HCT116 (cell line): ENCODE measurements at regions not wholly inside any gene's neighbourhood (a gene's known extent, or its start where the extent isn't known, plus 50 kb on each side); places are given as distances from the start of the nearest gene placed in this dataset.

Source experiments
- ATAC-seq: fragments of 200-7000 bp; cut with Tn5 transposase; 2 replicates; pipeline ENCODE4 v1.9.1; 2020; ENCODE audit warnings: mild to moderate bottlenecking, moderate library complexity
- BruUV-seq: library from RNA; stranded (reverse); fragments of 400-500 nt; replicated peaks from 2 replicates; lab custom pipeline; 2021; lab: Mats Ljungman, UMichigan
- CTCF ChIA-PET: fragments of 300-600 bp; sonication (Branson Sonifier 250); formaldehyde crosslinking; loops from one replicate; lab custom pipeline; 2021; ENCODE audit warnings: antibody characterized with exemption; lab: Charles Lee
- POLR2A ChIA-PET: fragments of 300-600, 350-600 bp; sonication (Branson Sonifier 250); formaldehyde crosslinking; loops from one replicate; lab custom pipeline; 2021; ENCODE audit warnings: antibody characterized with exemption; lab: Charles Lee
- RAD21 ChIA-PET, 2 experiments: fragments of 300-600 bp; sonication (Branson Sonifier 250); formaldehyde crosslinking; loops; one replicate each; lab custom pipeline; 2023; ENCODE audit warnings: low total read pairs in 2 of 2; ENCODE audit not compliant: uncharacterized antibody in 2 of 2, unreplicated experiment in 2 of 2, low non-redundant PET in 1 of 2; lab: Charles Lee
- DNase-seq: peaks from one replicate; pipeline ENCODE4 v3.0.0-alpha.2; 2010; ENCODE audit warnings: low read depth, low spot score
- H2AFZ ChIP-seq: fragments of 200-600 bp; shearing (Covaris generic), sonication (generic); 2 replicates; pipeline ENCODE4 v1.6.1; 2017; ENCODE audit warnings: low read depth, mixed run types, mixed read lengths, antibody characterized with exemption, low read length; ENCODE audit not compliant: poor library complexity, severe bottlenecking
- H3K27ac ChIP-seq: 2 replicates; pipeline ENCODE4 v1.5.1; 2012; ENCODE audit warnings: low read depth, low read length
- H3K27me3 ChIP-seq: fragments of 200-600 bp; sonication (generic); 2 replicates; pipeline ENCODE4 v1.6.1; 2016; ENCODE audit warnings: mixed run types, low read length, mixed read lengths; ENCODE audit not compliant: insufficient read depth
- H3K36me3 ChIP-seq, 2 experiments: fragments of 200-500 bp in 1 of 2; fragments of 200-600 bp in 1 of 2; sonication (Bioruptor generic) in 1 of 2; sonication (generic) in 1 of 2; 2 replicates each; pipeline versions ENCODE4 v1.5.1 to v1.6.1; 2014 to 2016; ENCODE audit warnings: low read length in 2 of 2, inconsistent platforms in 1 of 2, mixed read lengths in 1 of 2, mixed run types in 1 of 2; ENCODE audit not compliant: insufficient read depth in 2 of 2, control insufficient read depth in 1 of 2
- H3K4me1 ChIP-seq, 2 experiments: fragments of 200-600 bp in 1 of 2; sonication (generic) in 1 of 2; 2 replicates each; pipeline versions ENCODE4 v1.5.1 to v1.6.1; 2012 to 2017; ENCODE audit warnings: low read length in 2 of 2, inconsistent platforms in 1 of 2, mild to moderate bottlenecking in 1 of 2, mixed read lengths in 1 of 2, mixed run types in 1 of 2, moderate library complexity in 1 of 2; ENCODE audit not compliant: insufficient read depth in 2 of 2, control insufficient read depth in 1 of 2
- H3K4me2 ChIP-seq: fragments of 200-600 bp; sonication (generic); 2 replicates; pipeline ENCODE4 v1.6.1; 2017; ENCODE audit warnings: mixed run types, low read length, mixed read lengths
- H3K4me3 ChIP-seq, 2 experiments: fragments of 200-600 bp in 1 of 2; sonication (generic) in 1 of 2; replicated peaks in 1 of 2; 2 replicates each; pipeline ENCODE4 v1.5.1; 2011 to 2016; ENCODE audit warnings: low read length in 2 of 2, control low read depth in 1 of 2, low read depth in 1 of 2, mild to moderate bottlenecking in 1 of 2, mixed read lengths in 1 of 2, mixed run types in 1 of 2
- H3K79me2 ChIP-seq: fragments of 200-600 bp; sonication (generic); 2 replicates; pipeline ENCODE4 v1.6.1; 2017; ENCODE audit warnings: mild to moderate bottlenecking, mixed run types, low read length, moderate library complexity, mixed read lengths; ENCODE audit not compliant: insufficient read depth
- H3K9ac ChIP-seq: fragments of 200-600 bp; sonication (generic); 2 replicates; pipeline ENCODE4 v1.6.1; 2016; ENCODE audit warnings: low read length, mixed read lengths
- H3K9me2 ChIP-seq: fragments of 200-600 bp; sonication (generic), shearing (Covaris generic); 2 replicates; pipeline ENCODE4 v1.6.1; 2017; ENCODE audit warnings: mixed run types, mild to moderate bottlenecking, moderate library complexity; ENCODE audit not compliant: insufficient read depth
- H3K9me3 ChIP-seq, 2 experiments: fragments of 200-500 bp in 1 of 2; fragments of 200-600 bp in 1 of 2; sonication (Bioruptor generic) in 1 of 2; sonication (generic) in 1 of 2; 2 replicates each; pipeline ENCODE4 v1.6.1; 2014 to 2017; ENCODE audit warnings: low read length in 2 of 2, mixed read lengths in 2 of 2, inconsistent platforms in 1 of 2, low read depth in 1 of 2, mild to moderate bottlenecking in 1 of 2, mixed run types in 1 of 2, moderate library complexity in 1 of 2; ENCODE audit not compliant: control insufficient read depth in 1 of 2, insufficient read depth in 1 of 2
- H4K20me1 ChIP-seq: fragments of 200-600 bp; sonication (generic), shearing (Covaris generic); 2 replicates; pipeline ENCODE4 v1.6.1; 2017; ENCODE audit warnings: mixed run types, mild to moderate bottlenecking, moderate library complexity; ENCODE audit not compliant: insufficient read depth
- CBX3 ChIP-seq: IDR thresholded peaks from 2 replicates; pipeline ENCODE4 v1.6.1; 2012; ENCODE audit warnings: low read depth
- CEBPB ChIP-seq: IDR thresholded peaks from 2 replicates; pipeline ENCODE4 v1.6.1; 2012; ENCODE audit warnings: low read depth
- ELF1 ChIP-seq: IDR thresholded peaks from 2 replicates; pipeline ENCODE4 v1.6.1; 2012; ENCODE audit warnings: low read depth, borderline replicate concordance
- EZH2 ChIP-seq: fragments of 200-600 bp; sonication (generic); IDR thresholded peaks from 2 replicates; pipeline ENCODE4 v1.6.1; 2017; ENCODE audit warnings: antibody characterized with exemption, mixed run types
- POLR2AphosphoS5 ChIP-seq: IDR thresholded peaks from 2 replicates; pipeline ENCODE4 v1.6.1; 2011; ENCODE audit warnings: mild to moderate bottlenecking, low read depth, low read length, moderate library complexity
- SP1 ChIP-seq: IDR thresholded peaks from 2 replicates; pipeline ENCODE4 v1.6.1; 2012; ENCODE audit warnings: low read depth
- TCF7L2 ChIP-seq: IDR thresholded peaks from 2 replicates; pipeline ENCODE4 v1.7.0; 2011; ENCODE audit warnings: borderline replicate concordance, inconsistent platforms; ENCODE audit not compliant: insufficient read depth, insufficient read length; ENCODE audit errors: extremely low read depth
- ZFX ChIP-seq: fragments of 450-650 bp; IDR thresholded peaks from 2 replicates; pipeline ENCODE4 v1.6.1; 2017
- ZNF274 ChIP-seq: fragments of 200-500 bp; sonication (Bioruptor generic); IDR thresholded peaks from 2 replicates; pipeline ENCODE4 v1.6.1; 2014; ENCODE audit warnings: mild to moderate bottlenecking, low read depth, low read length, inconsistent platforms
- intact Hi-C: fragments of 100-400 bp; cut with micrococcal nuclease; formaldehyde crosslinking; loops from 2 replicates; pipeline ENCODE4 v1.10.0; 2022
- TF ChIP-seq, protein P1 (sequence below): IDR thresholded peaks from 2 replicates; pipeline ENCODE4 v1.6.1; 2012; ENCODE audit warnings: low read depth
- TF ChIP-seq, protein P2 (sequence below): IDR thresholded peaks from 2 replicates; pipeline ENCODE4 v1.6.1; 2011; ENCODE audit warnings: mild to moderate bottlenecking, low read length, moderate library complexity; ENCODE audit not compliant: insufficient replicate concordance; ENCODE audit errors: extremely low read depth
- TF ChIP-seq, protein P3 (sequence below), 3 experiments: fragments of 200-600 bp in 1 of 3; sonication (generic) in 1 of 3; IDR thresholded peaks in 2 of 3; conservative IDR thresholded peaks in 1 of 3; 2 replicates each; pipeline ENCODE4 v1.5.1; 2012 to 2017; ENCODE audit warnings: low read depth in 2 of 3, low read length in 2 of 3, antibody characterized with exemption in 1 of 3, borderline replicate concordance in 1 of 3, control low read depth in 1 of 3, mild to moderate bottlenecking in 1 of 3, mixed read lengths in 1 of 3, mixed run types in 1 of 3, moderate library complexity in 1 of 3; ENCODE audit not compliant: insufficient read depth in 1 of 3

DNA sequence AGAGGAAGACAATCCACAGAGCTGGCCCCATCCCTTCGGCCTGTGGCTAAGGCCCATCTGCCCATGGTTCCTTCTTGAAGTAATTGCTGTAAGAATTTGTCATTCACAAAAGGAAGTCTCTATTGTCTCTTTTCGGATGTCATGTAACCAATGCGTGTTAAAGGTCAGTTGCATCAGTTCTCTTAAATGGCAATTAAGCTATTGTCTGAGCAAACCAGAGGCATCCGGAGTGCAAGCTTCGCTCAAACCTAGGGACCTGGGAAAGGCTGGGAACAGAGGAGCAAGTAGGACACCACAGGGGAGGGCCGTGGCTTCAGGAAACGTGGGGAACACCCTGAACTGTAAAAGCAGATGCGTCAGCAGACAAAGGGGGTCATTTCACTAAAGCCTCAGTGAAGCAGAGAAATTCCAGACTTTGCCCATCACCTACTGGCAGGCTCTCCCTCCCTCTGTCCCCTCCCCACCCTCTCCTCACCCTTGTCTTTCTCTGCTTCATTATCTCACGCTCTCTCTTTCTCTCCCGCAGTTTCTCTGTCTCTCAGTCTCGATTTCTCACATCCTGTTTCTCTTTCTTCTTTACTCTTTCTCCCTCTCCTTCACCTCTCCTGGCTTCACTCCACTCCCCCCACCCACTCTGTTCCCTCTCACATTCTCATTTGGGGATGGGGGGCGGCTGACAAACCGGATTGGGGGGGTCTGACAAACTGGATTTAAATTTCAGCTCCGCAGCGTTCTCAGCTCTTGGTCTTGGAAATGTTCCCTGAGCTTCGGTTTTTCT, 204.6 kb upstream of the TNP1 start:
- DNase-seq: no peak
- RAD21 ChIA-PET: no interaction called here
- no peak for ATAC-seq
- Histone ChIP-seq H3K9ac (no peak overlapping the region), H3K27ac (no peak overlapping the region), H3K4me2 (no peak overlapping the region), H2AFZ (no peak overlapping the region), H3K4me3 (no peak overlapping the region), H3K79me2 (no peaks in the 10 kb centered on the region), H3K36me3 (no peaks in the 10 kb centered on the region), H3K9me2 (no peaks in the 10 kb centered on the region), H4K20me1 (no peaks in the 10 kb centered on the region), H3K4me1 (no peaks in the 10 kb centered on the region), H3K27me3 (0 out of 2 replicates have a peak, but pooled peaks cover 8% of the 10 kb centered on the region), H3K9me3 (no peaks in the 10 kb centered on the region)
- CTCF ChIA-PET: no interaction called here
- POLR2A ChIA-PET: interaction anchor here (1.2 kb wide), 1 partner anchor 41 kb away, joined by 3 read pairs; no protein-coding TSS in a partner anchor
- TF ChIP-seq SP1: no peak
- TF ChIP-seq ELF1: no peak
- TF ChIP-seq POLR2AphosphoS5: no peak
- TF ChIP-seq ZFX: no peak
- TF ChIP-seq, protein P1, sequence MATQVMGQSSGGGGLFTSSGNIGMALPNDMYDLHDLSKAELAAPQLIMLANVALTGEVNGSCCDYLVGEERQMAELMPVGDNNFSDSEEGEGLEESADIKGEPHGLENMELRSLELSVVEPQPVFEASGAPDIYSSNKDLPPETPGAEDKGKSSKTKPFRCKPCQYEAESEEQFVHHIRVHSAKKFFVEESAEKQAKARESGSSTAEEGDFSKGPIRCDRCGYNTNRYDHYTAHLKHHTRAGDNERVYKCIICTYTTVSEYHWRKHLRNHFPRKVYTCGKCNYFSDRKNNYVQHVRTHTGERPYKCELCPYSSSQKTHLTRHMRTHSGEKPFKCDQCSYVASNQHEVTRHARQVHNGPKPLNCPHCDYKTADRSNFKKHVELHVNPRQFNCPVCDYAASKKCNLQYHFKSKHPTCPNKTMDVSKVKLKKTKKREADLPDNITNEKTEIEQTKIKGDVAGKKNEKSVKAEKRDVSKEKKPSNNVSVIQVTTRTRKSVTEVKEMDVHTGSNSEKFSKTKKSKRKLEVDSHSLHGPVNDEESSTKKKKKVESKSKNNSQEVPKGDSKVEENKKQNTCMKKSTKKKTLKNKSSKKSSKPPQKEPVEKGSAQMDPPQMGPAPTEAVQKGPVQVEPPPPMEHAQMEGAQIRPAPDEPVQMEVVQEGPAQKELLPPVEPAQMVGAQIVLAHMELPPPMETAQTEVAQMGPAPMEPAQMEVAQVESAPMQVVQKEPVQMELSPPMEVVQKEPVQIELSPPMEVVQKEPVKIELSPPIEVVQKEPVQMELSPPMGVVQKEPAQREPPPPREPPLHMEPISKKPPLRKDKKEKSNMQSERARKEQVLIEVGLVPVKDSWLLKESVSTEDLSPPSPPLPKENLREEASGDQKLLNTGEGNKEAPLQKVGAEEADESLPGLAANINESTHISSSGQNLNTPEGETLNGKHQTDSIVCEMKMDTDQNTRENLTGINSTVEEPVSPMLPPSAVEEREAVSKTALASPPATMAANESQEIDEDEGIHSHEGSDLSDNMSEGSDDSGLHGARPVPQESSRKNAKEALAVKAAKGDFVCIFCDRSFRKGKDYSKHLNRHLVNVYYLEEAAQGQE: no peak
- TF ChIP-seq CBX3: no peak
- TF ChIP-seq CEBPB: no peak
- TF ChIP-seq ZNF274: no peak
- TF ChIP-seq, protein P2, sequence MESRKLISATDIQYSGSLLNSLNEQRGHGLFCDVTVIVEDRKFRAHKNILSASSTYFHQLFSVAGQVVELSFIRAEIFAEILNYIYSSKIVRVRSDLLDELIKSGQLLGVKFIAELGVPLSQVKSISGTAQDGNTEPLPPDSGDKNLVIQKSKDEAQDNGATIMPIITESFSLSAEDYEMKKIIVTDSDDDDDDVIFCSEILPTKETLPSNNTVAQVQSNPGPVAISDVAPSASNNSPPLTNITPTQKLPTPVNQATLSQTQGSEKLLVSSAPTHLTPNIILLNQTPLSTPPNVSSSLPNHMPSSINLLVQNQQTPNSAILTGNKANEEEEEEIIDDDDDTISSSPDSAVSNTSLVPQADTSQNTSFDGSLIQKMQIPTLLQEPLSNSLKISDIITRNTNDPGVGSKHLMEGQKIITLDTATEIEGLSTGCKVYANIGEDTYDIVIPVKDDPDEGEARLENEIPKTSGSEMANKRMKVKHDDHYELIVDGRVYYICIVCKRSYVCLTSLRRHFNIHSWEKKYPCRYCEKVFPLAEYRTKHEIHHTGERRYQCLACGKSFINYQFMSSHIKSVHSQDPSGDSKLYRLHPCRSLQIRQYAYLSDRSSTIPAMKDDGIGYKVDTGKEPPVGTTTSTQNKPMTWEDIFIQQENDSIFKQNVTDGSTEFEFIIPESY: no peak
- TF ChIP-seq, protein P3, sequence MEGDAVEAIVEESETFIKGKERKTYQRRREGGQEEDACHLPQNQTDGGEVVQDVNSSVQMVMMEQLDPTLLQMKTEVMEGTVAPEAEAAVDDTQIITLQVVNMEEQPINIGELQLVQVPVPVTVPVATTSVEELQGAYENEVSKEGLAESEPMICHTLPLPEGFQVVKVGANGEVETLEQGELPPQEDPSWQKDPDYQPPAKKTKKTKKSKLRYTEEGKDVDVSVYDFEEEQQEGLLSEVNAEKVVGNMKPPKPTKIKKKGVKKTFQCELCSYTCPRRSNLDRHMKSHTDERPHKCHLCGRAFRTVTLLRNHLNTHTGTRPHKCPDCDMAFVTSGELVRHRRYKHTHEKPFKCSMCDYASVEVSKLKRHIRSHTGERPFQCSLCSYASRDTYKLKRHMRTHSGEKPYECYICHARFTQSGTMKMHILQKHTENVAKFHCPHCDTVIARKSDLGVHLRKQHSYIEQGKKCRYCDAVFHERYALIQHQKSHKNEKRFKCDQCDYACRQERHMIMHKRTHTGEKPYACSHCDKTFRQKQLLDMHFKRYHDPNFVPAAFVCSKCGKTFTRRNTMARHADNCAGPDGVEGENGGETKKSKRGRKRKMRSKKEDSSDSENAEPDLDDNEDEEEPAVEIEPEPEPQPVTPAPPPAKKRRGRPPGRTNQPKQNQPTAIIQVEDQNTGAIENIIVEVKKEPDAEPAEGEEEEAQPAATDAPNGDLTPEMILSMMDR (IDR thresholded peaks at IDR 0.05 in 2 of 3, conservative IDR thresholded peaks at IDR 0.05 in 1 of 3; ENCODE audit: borderline replicate concordance in 1 of 3, insufficient read depth in 1 of 3, low read depth in 2 of 3, low read length in 2 of 3): no peak
- no peak for TF ChIP-seq EZH2
- no peak for TF ChIP-seq TCF7L2
- intact Hi-C loops: no loop called here
- no TSS peak for BruUV-seq
